ENCODE measurements at regions not wholly inside any gene's neighbourhood (a gene's known extent, or its start where the extent isn't known, plus 50 kb on each side); places are given as distances from the start of the nearest gene placed in this dataset.

- TF ChIP-seq, protein P1, sequence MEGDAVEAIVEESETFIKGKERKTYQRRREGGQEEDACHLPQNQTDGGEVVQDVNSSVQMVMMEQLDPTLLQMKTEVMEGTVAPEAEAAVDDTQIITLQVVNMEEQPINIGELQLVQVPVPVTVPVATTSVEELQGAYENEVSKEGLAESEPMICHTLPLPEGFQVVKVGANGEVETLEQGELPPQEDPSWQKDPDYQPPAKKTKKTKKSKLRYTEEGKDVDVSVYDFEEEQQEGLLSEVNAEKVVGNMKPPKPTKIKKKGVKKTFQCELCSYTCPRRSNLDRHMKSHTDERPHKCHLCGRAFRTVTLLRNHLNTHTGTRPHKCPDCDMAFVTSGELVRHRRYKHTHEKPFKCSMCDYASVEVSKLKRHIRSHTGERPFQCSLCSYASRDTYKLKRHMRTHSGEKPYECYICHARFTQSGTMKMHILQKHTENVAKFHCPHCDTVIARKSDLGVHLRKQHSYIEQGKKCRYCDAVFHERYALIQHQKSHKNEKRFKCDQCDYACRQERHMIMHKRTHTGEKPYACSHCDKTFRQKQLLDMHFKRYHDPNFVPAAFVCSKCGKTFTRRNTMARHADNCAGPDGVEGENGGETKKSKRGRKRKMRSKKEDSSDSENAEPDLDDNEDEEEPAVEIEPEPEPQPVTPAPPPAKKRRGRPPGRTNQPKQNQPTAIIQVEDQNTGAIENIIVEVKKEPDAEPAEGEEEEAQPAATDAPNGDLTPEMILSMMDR (IDR thresholded peaks at IDR 0.05; ENCODE audit: control extremely low read depth in 1 of 3, insufficient read depth in 1 of 3, low read depth in 1 of 3, low read length in 3 of 3) = no peak
- no peak for TF ChIP-seq CHD1 (IDR thresholded peaks at IDR 0.05; ENCODE audit: low read depth, low read length)
- TF ChIP-seq RAD21 (IDR thresholded peaks at IDR 0.05 in 1 of 2, conservative IDR thresholded peaks at IDR 0.05 in 1 of 2; ENCODE audit: low read depth in 2 of 2, low read length in 2 of 2) = no peak
Measured at GRCh38 chr2:58369594-58369993, 128.5 kb upstream of the FANCL start (continued).
